ENCODE measurements at regions not wholly inside any gene's neighbourhood (a gene's known extent, or its start where the extent isn't known, plus 50 kb on each side); places are given as distances from the start of the nearest gene placed in this dataset.

GRCh38 chr3:28835249-28835648 lies 445.6 kb upstream of the RBMS3 start:
- no peak for DNase-seq

DNA sequence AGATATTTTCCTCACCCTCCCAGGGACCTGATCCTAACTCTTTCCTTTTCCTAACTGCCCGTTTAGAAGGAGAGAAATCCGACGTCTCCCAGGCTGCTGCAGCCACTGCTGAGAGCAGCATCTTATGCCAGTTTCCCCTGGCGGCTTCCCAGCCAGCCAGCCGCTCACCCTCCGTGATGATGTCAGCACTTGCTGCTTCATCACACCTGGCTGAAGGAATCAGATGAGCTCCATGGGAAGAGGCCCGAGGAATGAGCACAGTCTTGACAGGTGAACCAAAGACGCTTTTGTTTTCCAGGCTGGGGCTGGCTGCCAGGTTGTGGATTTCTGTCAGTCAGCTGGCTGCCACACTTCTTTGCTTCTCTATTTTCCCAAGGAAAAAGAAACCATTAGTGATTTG lies 445.1 kb upstream of the RBMS3 start:
- DNase-seq = peak; percentile 36

DNA sequence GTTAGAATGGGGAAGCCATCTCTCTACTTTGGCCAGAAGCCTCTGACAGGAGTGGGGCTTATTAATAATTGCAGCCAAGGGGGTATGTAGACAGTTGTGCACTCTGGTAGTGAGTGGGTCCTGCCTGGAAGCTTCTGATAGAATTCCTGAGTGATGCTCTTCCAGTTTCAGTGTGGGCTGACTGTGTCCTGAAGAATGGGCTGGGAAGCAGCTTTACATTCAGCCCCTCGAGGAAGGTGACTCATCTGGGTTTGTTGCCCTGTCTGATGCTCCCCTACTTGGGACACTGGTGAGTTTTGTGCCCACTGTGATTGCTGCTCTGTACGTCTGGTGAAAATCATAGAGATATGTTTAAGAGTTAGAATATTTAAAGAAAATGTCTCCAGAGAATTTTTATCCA lies 444.7 kb upstream of the RBMS3 start:
- DNase-seq = no peak

DNA sequence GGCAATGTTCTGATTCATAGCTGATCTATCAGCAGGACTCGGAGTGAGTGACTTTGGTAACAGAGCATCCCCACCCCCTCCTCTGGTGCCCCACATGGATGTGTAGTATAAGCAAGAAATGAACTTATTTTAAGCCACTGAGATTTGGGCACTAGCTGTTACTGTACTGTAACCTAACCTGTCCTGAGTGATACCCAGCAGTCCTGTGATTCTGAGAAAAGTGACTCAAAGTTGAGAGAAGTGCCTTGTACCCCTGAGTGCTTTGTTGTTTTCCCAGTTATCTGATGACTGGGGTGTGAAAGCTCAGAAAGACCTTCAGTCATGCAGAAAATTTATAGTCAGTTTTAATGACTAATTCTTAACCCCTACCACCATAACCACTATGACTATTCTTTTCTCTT lies 439.9 kb upstream of the RBMS3 start:
- DNase-seq = no peak

GRCh38 chr3:28841441-28841840 lies 439.4 kb upstream of the RBMS3 start:
- no peak for DNase-seq

- no peak for DNase-seq
These were observed 436.4 kb upstream of the RBMS3 start for GRCh38 chr3:28844298-28845005.

DNA sequence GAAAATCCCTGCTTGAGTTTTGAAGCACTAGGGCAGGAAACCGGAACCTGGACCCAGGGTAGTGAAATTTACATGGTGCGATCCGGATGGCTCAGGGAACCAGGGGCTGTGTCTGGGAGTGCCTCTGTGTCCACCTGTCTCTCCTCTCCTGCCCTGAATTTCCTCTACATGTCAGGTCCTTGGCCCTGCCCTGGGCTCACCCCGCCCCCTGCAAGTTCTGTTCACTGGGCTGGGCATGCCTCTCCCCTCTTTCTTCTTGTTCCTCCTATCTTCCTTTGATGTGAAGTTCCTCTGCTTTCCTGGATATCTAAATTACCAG lies 435.9 kb upstream of the RBMS3 start:
- no peak for DNase-seq

DNA sequence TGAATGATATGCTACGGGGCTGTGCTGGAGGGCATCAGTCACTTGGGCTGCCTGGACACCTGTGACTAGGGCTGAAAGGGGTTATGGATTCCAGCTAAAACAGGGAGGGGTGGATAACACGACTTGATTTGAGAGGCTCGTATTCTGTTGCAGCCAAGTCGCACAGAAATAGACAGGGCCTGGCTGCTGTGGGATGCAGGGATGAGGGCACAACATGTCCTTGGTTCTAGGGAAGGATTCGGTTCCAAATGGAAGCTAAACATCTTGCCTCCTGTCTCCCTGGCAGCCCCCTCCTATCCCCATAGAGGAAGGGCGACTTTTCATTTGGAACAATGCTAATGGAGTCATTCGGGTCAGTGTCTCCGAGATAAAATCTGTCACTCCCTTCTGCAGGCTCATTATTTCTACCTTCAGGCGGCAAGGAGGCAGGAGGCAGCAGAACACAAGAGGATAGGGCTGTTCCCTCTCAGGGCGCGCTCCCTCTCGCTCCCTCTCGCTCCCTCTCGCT lies 433.8 kb upstream of the RBMS3 start:
- DNase-seq = no peak

DNA sequence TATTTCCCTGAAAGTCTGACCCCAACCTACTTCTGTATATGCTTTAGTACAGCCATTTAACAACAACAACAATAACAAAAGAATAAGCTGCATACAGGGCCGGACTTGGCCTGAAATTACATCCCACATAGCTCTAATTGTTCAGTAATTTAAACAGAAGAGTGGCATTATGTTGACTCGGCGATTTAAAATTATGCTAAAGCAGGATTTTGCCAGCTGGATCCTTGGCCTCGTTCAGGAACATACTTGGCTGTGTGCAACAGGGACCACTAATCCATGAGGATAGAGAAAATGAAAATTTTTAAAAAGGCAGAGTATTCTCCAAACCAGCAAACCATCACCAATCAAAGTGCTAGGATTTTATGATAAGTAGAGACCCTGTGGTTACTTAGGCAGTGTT lies 433.1 kb upstream of the RBMS3 start:
- peak; percentile 27 for DNase-seq

GRCh38 chr3:28850186-28850585 lies 430.7 kb upstream of the RBMS3 start:
- no peak for DNase-seq

DNA sequence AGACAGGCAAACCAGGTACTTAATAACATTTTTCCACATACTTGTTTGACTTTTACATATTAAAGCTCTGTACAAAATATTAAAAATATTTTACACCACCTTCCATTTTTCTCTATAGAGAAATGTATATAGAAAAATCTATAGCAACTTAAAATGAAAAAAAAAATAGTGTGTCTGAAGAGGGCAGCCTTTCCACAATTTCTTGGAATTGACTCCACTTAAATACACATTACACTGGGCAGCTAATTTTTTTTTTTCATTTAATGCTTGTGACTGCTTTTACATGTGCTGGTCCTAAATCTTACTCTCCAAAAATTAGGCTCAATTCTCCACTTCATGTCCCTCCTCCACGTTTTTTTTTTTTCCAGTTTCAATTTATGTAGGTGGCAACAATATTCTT lies 427.0 kb upstream of the RBMS3 start:
- no peak for DNase-seq

- no peak for DNase-seq
These were observed 424.1 kb upstream of the RBMS3 start for GRCh38 chr3:28856796-28857195.

DNA sequence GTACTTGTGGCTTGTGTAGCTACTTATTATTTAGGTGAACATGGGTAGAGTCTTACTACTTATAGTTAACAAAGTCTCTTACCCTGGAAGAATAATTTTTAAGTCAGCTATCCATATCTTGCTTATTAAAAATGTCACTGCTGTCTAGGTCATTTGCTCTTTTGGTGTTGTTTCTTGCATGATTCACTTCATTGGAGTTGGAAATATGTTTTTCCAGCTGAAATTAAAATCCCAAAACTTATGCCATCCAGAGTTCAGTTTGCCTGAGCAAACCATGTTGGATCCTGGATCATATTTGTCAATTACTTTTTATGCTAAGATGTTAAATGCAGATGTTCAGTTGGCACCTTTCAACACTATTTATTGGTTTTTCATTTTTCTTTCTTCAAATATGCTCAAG lies 421.0 kb upstream of the RBMS3 start:
- no peak for DNase-seq

DNA sequence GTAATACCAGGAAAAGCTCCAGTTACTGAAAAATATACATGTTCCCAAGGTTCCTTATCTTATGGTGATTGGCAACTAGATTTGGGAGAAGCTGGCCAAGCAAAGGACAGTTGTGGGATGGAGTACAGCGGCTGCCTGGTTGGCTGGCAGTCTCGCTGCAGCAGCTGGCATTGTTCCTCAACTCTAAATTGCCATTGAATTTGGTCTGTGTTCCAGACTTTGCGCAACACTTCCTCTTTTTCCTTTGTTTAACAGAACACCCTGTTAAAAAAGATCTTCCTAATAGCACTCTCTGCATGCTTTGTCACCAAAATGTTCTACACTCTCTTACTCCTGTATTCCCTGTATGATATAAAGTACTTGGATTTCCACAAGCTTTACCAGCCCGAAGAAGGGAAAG lies 420.6 kb upstream of the RBMS3 start:
- DNase-seq = no peak

DNA sequence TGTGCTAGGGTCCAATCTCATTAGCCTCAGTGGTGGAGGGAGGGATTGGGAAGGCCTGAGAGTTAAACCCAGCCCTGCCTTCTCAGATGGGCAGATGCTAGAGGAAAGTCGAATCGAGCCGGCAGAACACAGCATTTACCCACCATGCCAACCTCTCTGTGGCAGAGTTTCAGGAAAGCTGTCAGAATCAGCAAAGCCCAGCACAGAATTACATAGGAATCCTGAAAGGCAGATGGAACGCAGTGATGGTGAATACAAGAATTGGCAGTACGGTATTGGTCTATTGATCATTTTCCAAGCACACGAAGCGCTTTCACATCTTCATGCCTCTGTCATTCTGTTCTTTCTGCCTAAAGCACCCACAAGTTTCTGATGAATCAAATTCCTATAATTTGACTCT lies 417.7 kb upstream of the RBMS3 start:
- DNase-seq = no peak

DNA sequence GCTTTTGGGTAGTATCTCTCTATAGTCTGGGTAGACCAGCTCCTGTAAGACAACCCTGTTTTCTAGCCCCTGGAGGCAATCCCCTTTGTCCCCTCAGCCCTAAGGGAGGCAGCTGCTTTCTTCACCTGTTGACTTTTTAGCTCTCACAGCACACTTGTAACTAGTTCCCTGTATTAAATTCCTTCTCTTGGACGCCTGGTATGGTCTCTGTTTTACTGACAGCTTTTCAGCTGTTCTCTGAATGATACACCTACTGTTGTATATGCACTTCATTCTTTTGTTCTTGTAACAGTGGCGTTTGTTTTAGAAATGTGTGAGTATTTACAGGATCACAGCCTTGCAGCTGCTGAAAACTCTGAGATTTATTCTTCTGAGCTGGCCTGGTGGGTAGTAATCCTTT lies 413.0 kb upstream of the RBMS3 start:
- no peak for DNase-seq

- DNase-seq = no peak
These were observed 412.0 kb upstream of the RBMS3 start for GRCh38 chr3:28868897-28869296.

- no peak for DNase-seq
These were observed 403.0 kb upstream of the RBMS3 start for GRCh38 chr3:28877912-28878311.

GRCh38 chr3:28890373-28890772 lies 390.5 kb upstream of the RBMS3 start:
- DNase-seq = no peak

GRCh38 chr3:28891485-28891884 lies 389.4 kb upstream of the RBMS3 start:
- no peak for DNase-seq

- no peak for DNase-seq
These were observed 380.6 kb upstream of the RBMS3 start for GRCh38 chr3:28900301-28900700.

DNA sequence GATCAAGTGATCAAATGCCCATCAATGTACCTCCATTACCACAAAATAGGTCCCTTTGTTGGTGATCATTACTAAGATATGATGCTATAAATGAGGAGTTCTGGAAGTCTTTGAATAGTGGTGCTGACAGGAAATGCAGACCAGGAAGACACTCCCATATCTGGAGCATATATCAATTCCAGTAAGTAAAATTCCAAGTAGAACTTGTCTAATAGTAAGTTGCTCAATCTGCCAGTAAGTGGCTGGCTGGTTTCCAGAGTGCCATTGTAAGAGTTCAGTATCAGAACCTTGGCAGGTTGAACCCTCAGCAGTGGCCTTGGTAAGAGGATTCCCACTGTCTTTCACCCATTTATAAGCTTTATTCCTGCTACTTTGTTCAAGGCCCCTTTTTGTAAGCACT lies 379.9 kb upstream of the RBMS3 start:
- no peak for DNase-seq

- DNase-seq = no peak
These were observed 377.7 kb upstream of the RBMS3 start for GRCh38 chr3:28903171-28903601.

- no peak for DNase-seq
These were observed 375.1 kb upstream of the RBMS3 start for GRCh38 chr3:28905798-28906197.

- DNase-seq = no peak
These were observed 374.1 kb upstream of the RBMS3 start for GRCh38 chr3:28906561-28907310.

Data from NCI-H69 (cell line).